Lower leg skin (tissue), 4 donors: ENCODE measurements at regions not wholly inside any gene's neighbourhood (a gene's known extent, or its start where the extent isn't known, plus 50 kb on each side); places are given as distances from the start of the nearest gene placed in this dataset.

Experiments
- DNase-seq, 2 donors: peaks; one replicate each; pipeline ENCODE4 v3.0.0-alpha.2; 2019; ENCODE audit warnings: low spot score in 2 of 2
- H3K4me3 ChIP-seq: fragments of 200-600 bp; sonication (generic); 2 replicates; pipeline ENCODE4 v1.5.1; 2017; ENCODE audit warnings: mild to moderate bottlenecking, low read depth; ENCODE audit not compliant: poor library complexity, severe bottlenecking
- CTCF ChIP-seq, 3 donors: fragments of 450-650 bp; IDR thresholded peaks; one replicate each; pipeline ENCODE4 v1.5.1; 2016; ENCODE audit warnings: antibody characterized with exemption in 3 of 3, mild to moderate bottlenecking in 3 of 3, moderate library complexity in 2 of 3
- POLR2A ChIP-seq, 2 donors: fragments of 450-650 bp; IDR thresholded peaks; one replicate each; pipeline ENCODE4 v1.6.1; 2016 to 2017; ENCODE audit warnings: antibody characterized with exemption in 2 of 2, mild to moderate bottlenecking in 1 of 2, moderate library complexity in 1 of 2
- WGBS, 2 donors: methylation state at CpG; one replicate each; pipeline ENCODE4 v1.1.5; 2018; 5-methylcytosine and 5-hydroxymethylcytosine counted together
- intact Hi-C: fragments of 100-400 bp; cut with DNase I; formaldehyde crosslinking; loops from one replicate; pipeline ENCODE4 v1.15.0; 2023; ENCODE audit warnings: low total_unique reads

GRCh38 chr13:25044071-25044470, 51.9 kb upstream of the PABPC3 start:
- intact Hi-C loops = no loop called here
- WGBS, 2 donors = 73 to 87% methylated on average over 6 of the region's 6 CpGs
- TF ChIP-seq POLR2A (IDR thresholded peaks at IDR 0.05) = no peak
- TF ChIP-seq CTCF (IDR thresholded peaks at IDR 0.05) = no peak
- no peak for DNase-seq
- no peak overlapping the region for H3K4me3 ChIP-seq
